H4 (cell line): ENCODE measurements at regions not wholly inside any gene's neighbourhood (a gene's known extent, or its start where the extent isn't known, plus 50 kb on each side); places are given as distances from the start of the nearest gene placed in this dataset.
A peak's percentile ranks its signal among the peaks of the same experiment; 100 is the strongest.

Experiments
- DNase-seq: peaks from one replicate; pipeline ENCODE4 v3.0.0-alpha.2; 2015; ENCODE audit warnings: low spot score

DNA sequence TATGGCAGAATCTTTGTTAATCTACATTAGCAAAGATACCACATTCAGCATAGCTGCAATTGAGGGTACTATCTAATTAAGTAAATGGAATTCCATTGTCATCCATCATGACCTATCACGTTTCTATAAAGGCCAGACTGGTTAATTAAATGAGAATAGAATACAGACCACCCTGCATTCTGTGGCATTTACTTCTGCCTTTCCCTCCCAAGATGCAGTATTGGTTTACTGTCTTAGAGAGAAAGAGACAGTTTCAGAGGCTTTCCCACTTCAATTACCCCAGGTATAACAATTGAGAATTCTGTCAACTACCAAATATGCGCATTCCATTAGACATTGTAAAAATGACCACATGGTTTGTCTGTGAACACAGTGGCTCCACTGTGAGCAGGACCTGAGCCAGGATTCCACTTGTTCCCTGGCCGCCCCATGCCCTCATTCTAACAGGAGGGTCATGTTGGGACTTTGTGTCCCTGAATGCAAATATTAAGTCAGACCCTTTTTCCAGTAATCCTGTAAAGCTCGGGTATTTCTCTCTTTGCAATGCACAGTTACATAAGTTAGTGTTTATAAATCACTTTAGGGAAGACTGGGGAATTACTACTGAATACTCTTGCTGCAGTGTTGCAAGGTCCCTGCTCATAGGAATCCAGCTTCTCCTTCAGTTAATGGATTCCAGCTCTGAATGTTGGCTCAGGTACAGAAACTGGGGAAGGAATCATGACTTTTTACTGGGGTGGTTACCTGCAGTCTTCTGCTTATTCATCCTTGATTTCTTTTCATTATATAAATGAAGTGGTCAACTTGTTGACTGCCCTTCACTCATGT, 261.0 kb downstream of the PDGFC start:
- DNase-seq, result no peak

GRCh38 chr4:156705311-156705710, 266.3 kb downstream of the PDGFC start:
- DNase-seq, result no peak

GRCh38 chr4:156695163-156695562, 276.4 kb downstream of the PDGFC start:
- no peak for DNase-seq

DNA sequence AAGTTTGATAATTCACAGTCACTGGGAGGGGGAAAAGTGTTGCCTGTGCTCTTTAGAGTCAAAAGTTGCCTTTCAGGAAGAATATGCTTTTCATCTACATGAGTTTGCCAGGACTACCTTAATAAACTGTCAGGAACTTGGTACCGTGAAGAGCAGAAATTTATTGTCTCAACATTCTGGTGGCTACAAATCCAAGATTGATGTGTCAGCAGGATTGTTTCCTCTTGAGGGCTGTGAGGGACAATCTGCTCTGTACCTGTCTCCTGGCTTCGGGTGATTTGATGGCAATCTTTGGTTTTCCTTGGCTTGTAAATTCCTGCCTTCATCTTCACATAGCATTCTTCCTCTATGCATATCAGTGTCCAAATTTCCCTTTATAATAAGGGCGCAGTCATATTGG, 277.2 kb downstream of the PDGFC start:
- no peak for DNase-seq

DNA sequence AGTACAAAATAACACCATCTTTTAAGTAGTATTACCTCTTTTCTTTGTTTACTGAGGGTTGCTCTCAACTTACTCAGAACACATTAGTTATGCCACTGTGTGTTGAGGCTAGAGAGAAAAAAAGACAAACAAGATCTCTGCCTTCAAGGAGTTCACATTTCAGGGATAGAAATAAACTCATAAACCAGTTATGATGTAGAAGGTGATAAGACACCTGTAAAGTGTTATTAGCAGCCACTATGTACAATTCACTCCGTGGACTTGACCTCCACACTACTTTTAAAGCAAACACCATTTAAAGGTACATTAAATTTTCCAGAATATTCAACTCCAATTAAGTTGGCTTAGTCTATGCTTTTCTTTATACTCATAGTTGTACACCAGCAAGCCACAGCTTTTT, 278.0 kb downstream of the PDGFC start:
- no peak for DNase-seq

GRCh38 chr4:156692016-156692415, 279.6 kb downstream of the PDGFC start:
- no peak for DNase-seq

- DNase-seq, result no peak
Observed at GRCh38 chr4:156690572-156690971, 281.0 kb downstream of the PDGFC start.

DNA sequence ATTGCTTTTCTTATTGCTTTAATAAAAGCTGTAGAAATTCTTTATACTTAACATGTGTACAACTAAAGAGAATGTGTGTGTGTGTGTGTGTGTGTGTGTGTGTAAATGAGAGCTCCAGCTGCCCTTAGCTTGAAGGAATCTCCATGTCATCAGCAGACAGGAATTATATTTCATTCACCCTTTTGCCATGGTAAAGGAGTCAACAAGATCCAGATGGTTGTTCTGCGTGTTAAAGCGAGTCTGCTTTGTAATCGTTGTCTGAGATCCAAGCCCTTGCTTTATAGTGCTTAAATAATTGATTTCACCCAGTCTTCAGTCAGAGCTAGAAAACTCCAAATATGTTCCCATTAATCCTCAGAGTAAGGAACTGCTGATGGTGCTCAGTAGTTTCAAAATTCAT, 285.5 kb downstream of the PDGFC start:
- DNase-seq, result no peak

- DNase-seq, result no peak
Observed at GRCh38 chr4:156685308-156685707, 286.3 kb downstream of the PDGFC start.

DNA sequence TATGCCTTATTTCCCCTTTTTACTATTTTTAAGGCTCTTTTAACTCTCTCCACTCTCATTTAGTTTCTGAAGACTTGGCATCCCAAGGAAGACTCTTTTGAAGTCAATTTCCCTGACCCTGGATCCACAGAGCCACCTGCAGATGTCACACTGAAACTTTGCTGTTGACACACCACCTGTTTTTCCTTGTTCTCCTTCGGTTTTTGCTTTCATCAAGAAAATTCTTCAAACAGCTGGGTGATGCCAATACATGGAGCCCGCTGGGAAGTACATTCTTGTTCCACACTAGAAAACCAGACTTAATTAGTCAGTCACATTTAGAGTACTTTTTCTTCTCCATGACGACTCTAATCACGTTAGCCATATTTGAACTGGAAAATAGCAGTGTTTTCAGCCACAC, 293.9 kb downstream of the PDGFC start:
- no peak for DNase-seq

GRCh38 chr4:156677131-156677531, 294.5 kb downstream of the PDGFC start:
- DNase-seq, result peak; percentile 61

- no peak for DNase-seq
Observed at GRCh38 chr4:156676116-156676851, 295.3 kb downstream of the PDGFC start.

DNA sequence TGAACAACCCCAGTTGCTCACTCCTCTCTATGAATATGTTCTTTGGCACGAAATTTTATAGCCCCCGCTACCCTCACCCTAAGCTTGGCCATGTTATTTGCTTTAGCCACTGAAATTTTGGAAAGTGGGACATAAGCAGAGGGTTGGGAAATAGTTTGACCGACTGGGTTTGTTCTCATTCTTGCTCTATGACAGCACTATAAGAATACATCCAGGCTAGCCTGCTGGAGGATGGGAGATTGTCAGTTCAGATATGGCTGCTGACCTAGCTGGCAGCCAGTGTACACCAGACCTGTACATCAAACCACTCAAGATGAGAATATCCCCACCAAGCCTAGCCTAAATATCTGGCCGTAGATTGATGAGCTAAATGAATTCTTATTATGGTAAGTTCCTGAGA, 298.1 kb downstream of the PDGFC start:
- no peak for DNase-seq

GRCh38 chr4:156672492-156673305, 298.9 kb downstream of the PDGFC start:
- DNase-seq, result no peak

DNA sequence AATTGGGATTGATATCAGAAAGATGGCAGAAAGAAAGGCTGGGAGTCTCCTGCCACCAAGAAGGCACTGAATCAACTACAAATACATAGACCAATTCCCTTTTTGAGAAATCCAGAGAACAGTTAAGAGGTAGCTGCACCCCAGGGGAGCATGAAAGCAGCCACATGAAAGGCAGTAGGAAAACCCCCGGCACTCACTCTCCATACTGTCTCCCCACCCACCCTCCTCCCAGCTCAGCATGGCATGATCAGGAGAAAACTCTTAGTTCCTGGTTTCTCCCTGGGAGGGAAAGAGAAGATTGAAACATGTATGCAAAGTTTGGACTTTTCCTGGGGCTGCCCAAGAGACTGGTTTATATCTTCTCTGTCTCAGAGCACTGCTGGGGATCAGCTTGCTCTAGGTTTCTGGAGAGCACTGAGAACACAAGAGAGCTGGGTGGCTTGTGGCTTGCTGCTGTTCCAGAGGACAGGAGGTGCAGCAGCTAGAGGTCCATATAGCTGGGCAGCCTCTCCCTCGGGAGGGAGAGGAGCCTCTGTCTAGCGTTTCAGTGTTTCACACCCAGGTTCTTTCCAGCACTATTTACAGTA, 305.7 kb downstream of the PDGFC start:
- no peak for DNase-seq

DNA sequence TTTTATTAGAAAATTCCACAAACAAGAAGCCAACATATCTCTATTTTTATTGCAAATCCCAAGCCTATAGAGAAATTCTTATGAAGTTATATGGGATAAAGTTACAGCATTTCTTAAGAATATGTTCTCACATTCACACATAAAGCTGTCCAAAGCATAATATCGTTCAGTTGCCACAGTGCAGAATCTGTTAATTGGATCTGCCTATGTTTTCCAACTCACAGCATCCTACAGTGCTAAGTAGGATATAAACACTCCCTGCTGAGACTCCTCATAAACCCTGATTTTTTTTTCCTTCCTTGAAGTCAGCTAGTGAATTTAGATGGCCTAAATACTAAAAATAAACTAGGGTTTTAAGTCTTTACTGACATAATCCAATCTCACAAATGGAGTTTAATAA, 307.9 kb downstream of the PDGFC start:
- no peak for DNase-seq

DNA sequence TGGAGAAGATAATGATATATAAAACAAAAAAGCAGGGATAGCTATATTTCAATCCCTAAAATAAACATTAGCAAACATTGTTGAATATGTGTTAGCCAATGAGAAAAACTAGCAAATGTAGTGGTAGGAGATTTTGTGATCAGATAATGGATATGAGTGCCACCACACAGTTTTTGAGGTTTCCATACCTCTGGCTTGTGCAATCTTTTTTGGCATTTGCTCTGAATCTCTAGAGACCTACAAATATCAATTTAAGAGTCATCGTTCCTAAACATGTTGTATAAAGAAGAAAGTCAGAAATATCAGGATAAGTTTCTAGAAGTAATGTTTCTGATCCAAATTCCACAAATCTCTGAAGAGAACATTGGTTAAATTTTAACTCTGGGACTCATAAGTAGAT, 308.7 kb downstream of the PDGFC start:
- no peak for DNase-seq

DNA sequence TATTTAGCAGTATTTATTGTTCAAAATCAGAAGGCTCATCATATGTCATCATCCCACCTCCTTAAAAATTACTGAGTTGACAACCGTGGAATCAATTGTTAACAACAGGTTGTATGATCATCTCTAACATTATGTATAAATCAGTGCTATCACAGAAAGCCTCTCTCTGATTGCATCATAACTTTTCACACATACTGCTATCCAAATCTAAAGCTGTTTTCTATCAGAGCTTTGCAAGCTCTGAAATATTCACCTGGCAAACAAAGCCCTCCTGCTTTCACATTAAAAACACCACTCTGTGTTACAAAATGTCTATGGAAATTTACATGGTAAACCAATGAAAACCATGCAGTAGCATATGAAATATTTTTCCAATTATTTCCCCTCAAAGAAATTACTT, 310.0 kb downstream of the PDGFC start:
- no peak for DNase-seq

DNA sequence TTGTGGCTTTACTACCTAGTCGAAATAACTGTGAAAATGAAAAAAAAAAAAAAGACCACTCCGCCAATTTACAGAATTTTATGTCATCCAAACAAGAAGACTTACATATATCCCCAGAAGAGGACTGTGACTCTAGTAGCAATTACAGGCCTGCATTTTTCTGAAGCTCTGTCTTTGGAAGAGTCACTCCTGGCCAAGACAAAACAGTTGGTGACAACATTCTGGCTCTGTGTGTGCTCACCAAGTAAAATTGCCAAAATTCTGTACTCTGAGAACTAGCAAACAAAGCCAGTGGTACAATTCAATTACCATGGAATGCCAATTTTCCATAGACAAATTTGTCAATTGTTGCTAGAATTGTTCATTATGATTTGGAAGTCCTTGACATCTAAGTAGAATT, 311.1 kb downstream of the PDGFC start:
- no peak for DNase-seq

- DNase-seq, result no peak
Observed at GRCh38 chr4:156659983-156660382, 311.6 kb downstream of the PDGFC start.

- DNase-seq, result no peak
Observed at GRCh38 chr4:156659570-156659969, 312.0 kb downstream of the PDGFC start.

GRCh38 chr4:156656896-156657295, 314.7 kb downstream of the PDGFC start:
- no peak for DNase-seq
